ENCODE measurements at regions not wholly inside any gene's neighbourhood (a gene's known extent, or its start where the extent isn't known, plus 50 kb on each side); places are given as distances from the start of the nearest gene placed in this dataset.

DNA sequence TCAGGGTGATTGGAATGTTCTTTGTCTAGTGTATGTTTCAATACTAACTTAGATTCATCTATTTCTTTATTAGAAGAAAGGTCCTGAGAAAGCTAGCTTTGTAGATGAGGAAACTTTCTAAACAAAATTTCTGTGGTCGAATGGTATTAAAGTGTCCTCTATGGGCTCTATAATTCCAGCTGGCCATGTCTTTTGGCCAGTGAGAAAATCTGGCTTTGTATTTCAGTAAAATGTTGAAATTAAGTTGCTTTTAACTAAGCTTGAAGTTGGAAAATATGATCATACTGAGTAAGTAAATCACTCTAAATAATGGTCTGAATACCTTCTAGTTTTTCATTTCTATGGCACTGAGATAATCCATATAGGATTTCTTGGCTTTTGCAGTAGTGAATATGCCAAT, 148.8 kb downstream of the RDH14 start:
- Histone ChIP-seq H3K4me3 (replicated peaks in 1 of 3; ENCODE audit: insufficient read depth in 1 of 3, low read depth in 1 of 3, low read length in 3 of 3) (no peak overlapping the region), H3K9me3 (replicated peaks; ENCODE audit: control insufficient read depth, insufficient read depth, low read length) (no peaks in the 10 kb centered on the region), H2AFZ (ENCODE audit: low read depth, low read length) (no peak overlapping the region), H3K4me2 (ENCODE audit: insufficient read depth, low read length) (no peak overlapping the region), H3K79me2 (ENCODE audit: control insufficient read depth, insufficient read depth, low read length) (no peaks in the 10 kb centered on the region), H3K9me1 (replicated peaks; ENCODE audit: control insufficient read depth, extremely low read depth, insufficient read depth, low read length) (no peaks in the 10 kb centered on the region), H3K27ac (ENCODE audit: insufficient read depth, low read depth, low read length) (no peak overlapping the region), H3K27me3 (ENCODE audit: control insufficient read depth in 2 of 2, insufficient read depth in 2 of 2, low read length in 2 of 2) (no peaks in the 10 kb centered on the region), H3K4me1 (ENCODE audit: control insufficient read depth, extremely low read depth, insufficient read depth, low read length) (peaks cover 24% of the 10 kb centered on the region), H3K9ac (replicated peaks; ENCODE audit: extremely low read depth, insufficient read depth, low read length) (no peak overlapping the region), H3K36me3 (ENCODE audit: control insufficient read depth in 2 of 2, extremely low read depth in 1 of 2, insufficient read depth in 2 of 2, low read length in 2 of 2) (no peaks in the 10 kb centered on the region), H4K20me1 (replicated peaks; ENCODE audit: control insufficient read depth, extremely low read depth, insufficient read depth, low read length) (no peaks in the 10 kb centered on the region)
- BruUV-seq (replicated peaks), result no TSS peak
- FAIRE-seq (no peak), DNase-seq (ENCODE audit: low read depth, low spot score) (no peak)
- intact Hi-C loops (cut with micrococcal nuclease), result no loop called here
- dilution Hi-C loops (cut with MboI; ENCODE audit: extremely low pct_ligation_motif_present, low sequenced_read_pairs), result no loop called here
- ChIA-PET CTCF (interaction anchor here (0.8 to 1.9 kb wide), 5 partner anchors 9 to 952 kb away, joined by 3 to 8 read pairs (median 3); no protein-coding TSS in a partner anchor), POLR2A (no interaction called here)
- TF ChIP-seq JUN (IDR thresholded peaks at IDR 0.05; ENCODE audit: borderline replicate concordance, insufficient read depth, insufficient read length, low read depth) (no peak), POLR2A (IDR thresholded peaks at IDR 0.05; ENCODE audit: low read depth, low read length) (no peak), FOS (IDR thresholded peaks at IDR 0.05; ENCODE audit: borderline replicate concordance, insufficient read depth, low read length) (no peak), EZH2 (IDR thresholded peaks at IDR 0.05; ENCODE audit: borderline replicate concordance, low read depth, low read length, severe bottlenecking) (no peak), MYC (IDR thresholded peaks at IDR 0.05; ENCODE audit: low read depth, low read length) (no peak)
- TF ChIP-seq, protein P1, sequence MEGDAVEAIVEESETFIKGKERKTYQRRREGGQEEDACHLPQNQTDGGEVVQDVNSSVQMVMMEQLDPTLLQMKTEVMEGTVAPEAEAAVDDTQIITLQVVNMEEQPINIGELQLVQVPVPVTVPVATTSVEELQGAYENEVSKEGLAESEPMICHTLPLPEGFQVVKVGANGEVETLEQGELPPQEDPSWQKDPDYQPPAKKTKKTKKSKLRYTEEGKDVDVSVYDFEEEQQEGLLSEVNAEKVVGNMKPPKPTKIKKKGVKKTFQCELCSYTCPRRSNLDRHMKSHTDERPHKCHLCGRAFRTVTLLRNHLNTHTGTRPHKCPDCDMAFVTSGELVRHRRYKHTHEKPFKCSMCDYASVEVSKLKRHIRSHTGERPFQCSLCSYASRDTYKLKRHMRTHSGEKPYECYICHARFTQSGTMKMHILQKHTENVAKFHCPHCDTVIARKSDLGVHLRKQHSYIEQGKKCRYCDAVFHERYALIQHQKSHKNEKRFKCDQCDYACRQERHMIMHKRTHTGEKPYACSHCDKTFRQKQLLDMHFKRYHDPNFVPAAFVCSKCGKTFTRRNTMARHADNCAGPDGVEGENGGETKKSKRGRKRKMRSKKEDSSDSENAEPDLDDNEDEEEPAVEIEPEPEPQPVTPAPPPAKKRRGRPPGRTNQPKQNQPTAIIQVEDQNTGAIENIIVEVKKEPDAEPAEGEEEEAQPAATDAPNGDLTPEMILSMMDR (IDR thresholded peaks at IDR 0.05; ENCODE audit: extremely low read depth in 1 of 2, insufficient read depth in 1 of 2, low read depth in 1 of 2, low read length in 2 of 2), result no peak
- TF ChIP-seq, protein P2, sequence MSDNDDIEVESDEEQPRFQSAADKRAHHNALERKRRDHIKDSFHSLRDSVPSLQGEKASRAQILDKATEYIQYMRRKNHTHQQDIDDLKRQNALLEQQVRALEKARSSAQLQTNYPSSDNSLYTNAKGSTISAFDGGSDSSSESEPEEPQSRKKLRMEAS (IDR thresholded peaks at IDR 0.05; ENCODE audit: insufficient read depth, insufficient read length), result no peak

Data from endothelial cell of umbilical vein (primary cell).